GM21786 (cell line): ENCODE measurements at regions not wholly inside any gene's neighbourhood (a gene's known extent, or its start where the extent isn't known, plus 50 kb on each side); places are given as distances from the start of the nearest gene placed in this dataset.

ENCODE experiments used
- ATAC-seq: cut with Tn5 transposase; IDR thresholded peaks from one replicate; pipeline ENCODE4 v1.9.1; 2021; ENCODE audit not compliant: unreplicated experiment

DNA sequence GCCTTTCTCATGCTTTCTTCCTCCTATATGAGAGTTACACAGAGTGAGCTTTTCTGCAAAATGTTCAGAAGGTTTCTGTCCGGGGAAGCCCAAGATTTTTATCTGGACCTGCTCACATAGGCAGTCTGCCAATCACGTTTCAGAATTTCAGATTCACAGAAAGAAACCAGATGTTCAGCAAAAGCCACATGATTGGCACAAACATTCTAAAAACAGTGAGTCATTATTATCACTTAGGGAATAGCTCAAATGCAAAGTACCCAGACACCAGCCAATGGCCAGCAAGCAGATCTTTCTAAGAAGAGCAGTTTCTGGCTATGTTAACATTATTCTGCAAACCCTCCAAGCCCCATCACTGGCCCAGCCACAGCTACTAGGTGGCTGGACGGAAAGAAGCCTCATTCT lies 1558.5 kb upstream of the TMEM132C start:
- no peak for ATAC-seq

DNA sequence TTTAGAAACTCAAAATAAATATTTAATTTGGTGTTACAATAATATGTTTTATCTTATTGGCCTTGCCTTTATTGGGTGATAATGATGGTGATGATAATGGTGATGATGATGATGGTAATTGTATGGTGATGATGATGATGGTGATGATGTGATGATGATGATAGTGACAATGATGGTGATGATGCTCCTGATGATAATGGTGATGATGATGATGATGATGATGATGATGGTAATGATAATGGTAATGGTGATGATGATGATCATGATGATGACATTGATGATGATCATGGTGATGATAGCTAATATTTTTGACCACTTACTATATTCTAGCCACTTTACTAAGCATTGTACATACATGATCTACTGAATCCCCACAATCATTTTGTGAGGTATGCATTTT lies 1548.6 kb upstream of the TMEM132C start:
- no peak for ATAC-seq

DNA sequence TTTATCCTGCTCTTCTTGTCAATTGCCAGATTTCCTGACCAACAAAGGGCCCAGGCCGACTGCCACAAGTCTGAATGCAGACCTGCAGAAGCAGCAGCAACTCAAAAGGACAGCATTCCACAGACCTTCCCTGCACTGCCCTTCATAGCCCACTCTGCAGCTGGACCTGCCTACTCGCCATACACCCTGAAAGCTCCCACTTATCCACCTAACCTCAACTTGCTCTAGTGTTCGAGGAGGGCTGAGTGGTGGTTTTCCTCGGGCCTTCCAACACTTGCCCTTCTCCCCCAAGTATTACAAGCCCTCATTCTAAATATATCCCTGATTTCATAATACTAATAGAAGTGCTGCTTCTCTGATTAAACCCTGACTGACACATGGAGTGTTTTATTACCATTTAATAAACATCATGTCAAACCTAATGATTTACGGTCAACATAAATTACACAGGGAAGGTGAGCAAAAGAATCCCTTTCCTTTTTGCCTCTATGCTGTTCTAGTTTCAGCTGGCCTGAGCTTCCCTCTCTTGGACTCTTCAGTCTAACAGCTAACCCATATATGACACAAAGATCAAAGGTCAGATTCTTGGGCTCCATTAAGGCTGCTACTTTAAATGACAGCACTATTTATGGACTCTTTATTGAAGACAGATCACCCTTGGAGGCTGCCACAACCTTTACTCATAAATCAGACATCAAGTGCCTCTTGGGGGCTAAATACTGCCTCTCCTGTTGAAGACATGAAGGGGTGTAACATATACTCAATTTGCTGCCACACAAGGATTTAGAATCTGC lies 1546.9 kb upstream of the TMEM132C start:
- no peak for ATAC-seq

DNA sequence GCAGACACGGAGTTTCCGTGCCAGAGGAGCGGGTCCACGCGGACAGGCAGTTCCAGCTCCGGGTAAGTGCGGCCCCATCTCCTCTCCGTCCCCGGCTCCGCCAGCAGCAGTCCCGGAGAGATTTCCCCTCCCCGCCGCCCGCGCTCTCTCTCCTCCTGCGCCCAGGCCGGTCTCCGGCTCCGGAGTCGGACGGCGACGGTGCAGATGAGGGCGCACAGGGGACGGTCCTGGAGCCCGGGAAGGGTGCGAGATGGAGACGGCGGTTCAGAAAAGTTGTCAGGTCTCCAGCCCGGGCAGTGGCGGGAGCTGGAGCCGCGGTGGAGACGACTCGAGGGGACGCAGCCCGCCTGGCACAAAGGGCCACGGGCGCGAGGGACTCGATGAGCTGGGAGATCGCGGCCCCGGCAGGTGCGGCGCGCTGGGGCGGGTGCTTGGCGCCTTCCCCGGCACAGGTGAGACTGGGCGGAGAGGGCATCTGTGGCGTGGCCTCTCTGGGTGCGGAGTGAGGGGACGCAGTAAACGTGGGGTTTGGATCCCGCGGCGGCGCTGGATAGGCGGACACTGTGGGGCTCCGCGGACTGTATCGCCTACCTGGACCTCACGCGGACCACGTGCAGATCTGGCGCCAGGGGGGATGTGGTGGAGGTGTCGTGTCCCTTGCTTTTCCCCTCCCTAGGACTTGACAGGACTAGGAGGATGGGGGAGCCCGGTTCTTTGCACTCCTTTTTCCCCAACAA lies 1540.3 kb upstream of the TMEM132C start:
- no peak for ATAC-seq

DNA sequence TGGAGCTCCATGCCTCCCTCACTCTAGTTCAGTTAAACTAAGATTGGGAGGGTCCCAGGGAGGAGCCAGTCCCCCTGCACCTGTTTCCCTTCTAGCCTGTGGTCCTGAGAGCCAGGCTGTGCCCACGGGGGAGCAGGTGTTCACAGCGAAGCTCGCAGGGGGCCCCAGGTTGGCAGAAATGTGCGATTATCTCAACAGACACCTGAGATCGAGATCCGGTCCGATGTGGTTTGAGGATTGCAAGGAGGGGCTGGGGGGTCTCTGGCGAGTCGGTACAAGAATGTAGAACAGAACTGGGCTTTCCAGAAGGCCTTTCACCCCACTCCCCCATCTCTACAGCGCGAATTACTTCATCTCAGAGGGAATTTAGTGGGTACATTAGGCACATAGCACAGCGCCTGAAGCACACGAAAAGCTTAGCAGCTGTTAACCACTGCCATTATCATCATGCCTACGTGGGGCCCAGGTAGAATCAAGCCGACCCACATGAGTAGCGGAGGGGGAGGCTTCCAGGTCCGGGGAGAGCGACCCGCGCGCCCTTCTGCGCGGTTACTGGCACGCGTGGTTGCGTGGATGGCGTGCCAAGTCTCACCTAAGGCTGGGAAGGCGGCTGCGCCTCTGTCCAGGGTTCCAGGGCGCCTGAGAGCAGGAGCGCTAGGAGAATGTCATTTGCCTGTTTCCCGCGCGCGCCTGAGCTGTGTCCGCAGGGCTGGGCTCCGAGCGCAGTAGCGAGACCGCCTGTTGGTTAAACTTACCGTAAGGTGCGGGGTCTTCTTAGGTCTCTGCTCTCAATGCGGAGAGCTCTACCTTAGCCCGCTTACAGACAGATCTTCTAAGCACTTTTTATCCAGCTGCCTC lies 1539.5 kb upstream of the TMEM132C start:
- no peak for ATAC-seq

DNA sequence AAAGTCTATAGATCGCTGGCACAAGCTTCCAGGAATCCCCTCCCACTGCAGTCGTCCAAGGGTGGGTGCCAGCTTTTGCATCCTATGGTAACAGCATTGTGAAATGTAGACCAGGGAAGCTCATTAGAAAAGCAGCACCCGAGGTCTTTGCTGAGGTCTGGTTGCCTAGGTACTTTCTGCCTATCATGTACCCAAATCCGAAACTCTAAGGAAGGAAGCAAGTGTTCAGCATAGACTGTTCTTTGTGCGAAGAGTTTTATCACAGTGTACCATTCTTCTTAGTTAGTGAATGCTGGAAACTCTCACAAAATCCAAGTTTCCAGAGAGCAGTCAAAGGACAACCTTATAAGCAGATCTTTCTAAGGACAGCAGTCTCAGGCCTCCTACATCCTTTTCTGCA lies 1532.7 kb upstream of the TMEM132C start:
- no peak for ATAC-seq

DNA sequence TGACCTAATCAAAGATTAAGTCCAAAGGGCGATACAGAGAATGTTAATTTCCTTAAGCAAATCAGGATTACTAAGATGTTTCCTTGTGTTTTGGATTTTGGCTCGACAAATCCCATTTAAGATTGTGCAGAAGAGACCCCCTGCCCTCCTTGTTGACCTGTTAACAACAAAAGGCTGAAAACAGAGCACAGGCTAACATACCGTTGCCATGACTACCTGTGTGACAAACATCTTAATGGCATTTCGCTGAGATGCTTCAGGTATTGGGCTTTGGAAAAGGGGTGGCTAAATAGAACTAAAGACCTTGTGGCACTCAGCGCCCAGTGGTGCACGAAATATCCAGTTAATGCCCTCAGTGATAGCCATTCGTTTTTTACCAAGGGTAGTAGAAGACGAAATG lies 1532.3 kb upstream of the TMEM132C start:
- ATAC-seq: no peak

DNA sequence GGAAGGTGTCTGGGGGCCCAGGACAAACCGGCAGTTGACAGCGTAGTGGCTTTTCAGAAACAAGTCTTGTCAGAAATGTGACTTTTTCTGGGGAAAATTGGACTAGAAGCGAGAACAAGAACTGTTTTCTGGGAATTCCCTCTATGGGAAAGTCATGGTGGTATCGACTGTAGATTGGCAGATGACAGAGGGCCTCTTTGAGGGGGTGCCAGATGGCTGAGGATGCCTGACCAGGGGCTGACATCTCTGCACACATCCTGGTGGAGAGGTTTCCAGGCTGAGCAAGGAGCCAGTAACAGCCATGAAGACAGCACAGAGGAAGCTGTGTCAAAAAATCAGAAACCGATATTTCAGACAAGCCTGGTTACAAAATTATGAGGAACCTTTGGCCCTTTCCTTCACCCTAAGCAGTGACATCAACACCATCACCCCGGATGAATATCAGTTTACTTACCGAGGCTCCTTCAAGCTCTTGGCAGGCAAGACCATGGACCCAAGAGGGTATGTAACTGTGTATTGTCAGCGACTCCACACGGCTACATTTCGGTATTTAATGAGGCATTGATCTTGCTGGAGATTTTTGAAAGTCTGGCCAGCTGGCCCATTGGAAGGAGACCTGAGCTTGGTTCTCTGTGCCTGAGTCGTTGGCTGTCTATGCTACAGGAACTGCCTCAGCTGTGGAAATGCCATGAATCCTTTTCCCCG lies 1525.3 kb upstream of the TMEM132C start:
- no peak for ATAC-seq

DNA sequence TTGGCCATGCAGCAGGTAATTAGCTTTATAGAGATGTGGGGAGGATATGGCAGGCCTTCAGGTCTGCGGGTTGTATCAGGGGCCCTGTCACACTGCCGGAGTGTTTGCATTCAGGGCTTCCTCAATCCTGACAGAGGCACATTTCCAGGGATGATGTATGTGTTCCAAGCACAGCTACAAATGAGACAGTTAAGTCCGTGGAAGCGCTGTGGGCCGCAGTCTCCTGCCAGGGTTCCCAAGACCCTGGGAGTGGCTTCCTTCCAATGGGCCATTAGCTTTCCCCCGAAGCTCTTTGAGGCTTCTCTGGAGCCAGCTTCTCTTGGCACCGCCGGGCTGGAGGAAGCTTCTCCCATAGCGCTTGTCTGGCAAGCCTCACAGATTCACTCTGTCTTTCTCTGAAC lies 1524.7 kb upstream of the TMEM132C start:
- ATAC-seq: no peak

DNA sequence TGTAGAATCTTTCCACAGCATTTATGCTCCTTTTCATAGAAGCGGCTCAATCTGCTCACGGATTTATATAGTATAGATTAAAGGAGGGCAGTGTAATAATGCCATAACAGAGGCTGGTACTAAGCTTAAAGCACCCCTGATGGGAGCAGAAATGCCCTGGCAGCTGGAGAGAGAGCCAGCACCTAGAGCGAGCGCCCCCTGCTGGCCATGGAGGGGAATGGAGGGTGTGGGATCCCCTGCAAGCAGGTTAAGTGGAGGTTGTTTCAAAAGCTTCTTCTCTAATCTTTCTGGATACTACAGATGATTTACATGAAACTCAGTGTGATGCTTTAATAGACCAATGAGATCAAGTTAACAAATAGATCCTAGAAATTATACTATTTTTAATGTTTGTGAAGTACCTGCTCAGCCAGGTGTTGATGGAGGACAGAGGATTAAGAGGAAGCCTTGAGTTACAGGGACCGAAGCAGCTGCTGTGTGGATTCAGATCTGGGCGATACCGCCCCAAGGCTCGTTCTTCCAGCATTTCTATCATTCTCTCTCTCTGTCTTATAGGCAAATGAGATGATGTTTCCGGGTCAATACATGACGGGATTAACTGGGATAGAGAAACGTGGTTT lies 1519.3 kb upstream of the TMEM132C start:
- ATAC-seq: peak; percentile 68

DNA sequence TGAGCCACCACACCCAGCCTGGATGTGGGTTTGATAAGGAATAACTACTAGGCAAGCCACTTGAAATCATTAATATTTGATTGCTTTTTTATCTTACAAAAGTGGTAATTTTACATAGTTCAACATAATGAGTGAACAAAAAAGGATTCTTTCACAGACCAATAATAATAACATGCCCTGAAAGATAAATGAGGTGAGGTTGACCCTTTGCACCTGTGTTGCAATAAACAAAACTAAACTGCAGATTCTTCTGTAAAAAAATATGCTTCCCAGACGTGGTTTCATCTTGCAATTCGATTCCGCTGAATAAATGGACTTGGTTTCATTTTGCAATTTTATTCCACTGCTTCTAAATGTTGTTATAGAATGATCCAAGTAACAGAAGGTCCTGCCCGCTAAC lies 1514.9 kb upstream of the TMEM132C start:
- no peak for ATAC-seq

DNA sequence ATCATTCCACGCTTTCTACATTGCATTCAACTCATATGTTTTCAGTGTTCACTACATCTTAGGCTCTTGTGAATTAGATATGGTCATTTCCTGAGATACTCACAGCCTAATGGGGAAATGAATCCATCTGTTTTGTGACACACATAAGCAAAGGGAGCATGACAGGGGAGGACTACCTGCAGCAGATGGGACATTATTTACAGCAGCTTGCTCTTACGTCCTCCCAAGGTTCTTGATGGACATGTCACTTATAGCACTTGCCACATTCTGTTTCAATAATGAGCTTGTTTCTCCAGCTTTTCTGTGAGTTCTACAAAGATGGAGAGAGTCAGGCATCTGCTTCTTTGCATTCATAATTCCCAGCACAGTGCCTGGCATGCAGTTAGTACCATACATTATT lies 1509.6 kb upstream of the TMEM132C start:
- ATAC-seq: no peak

DNA sequence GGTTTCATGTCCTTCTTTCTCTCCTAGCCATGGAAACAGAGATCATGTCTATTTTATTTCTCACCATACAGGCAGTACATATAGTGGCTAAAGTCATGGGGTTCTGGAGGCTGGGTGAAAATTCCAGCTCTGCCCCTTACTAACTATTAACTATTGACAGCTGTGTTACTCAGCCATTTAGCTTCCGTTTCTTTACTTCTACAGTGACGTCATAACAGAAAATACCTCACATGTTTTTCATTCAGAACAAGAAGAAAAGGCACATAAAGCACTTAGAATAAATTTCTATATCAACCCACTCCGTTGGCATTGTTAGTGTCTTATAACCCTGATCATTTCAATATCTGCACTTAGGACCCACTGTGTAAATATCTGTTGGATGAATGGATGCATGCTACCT lies 1506.9 kb upstream of the TMEM132C start:
- ATAC-seq: no peak

DNA sequence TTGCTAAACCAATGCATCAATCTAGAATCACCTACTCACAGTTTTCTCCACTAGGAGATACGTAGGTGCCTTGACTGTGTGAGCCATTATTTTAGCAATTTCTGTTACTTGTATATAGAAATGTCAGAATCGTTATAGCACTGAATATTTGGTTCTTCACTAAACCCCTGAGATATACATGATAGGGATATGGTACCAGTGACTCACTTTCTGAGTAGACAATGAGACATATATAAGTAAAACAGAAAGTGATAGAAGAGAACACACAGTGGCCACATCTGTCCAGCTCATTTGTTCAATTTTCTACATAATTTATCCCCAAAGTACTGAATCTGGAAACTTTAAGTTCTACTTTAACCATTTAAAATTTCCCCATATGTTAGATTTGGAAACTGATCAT lies 1505.5 kb upstream of the TMEM132C start:
- ATAC-seq: no peak

DNA sequence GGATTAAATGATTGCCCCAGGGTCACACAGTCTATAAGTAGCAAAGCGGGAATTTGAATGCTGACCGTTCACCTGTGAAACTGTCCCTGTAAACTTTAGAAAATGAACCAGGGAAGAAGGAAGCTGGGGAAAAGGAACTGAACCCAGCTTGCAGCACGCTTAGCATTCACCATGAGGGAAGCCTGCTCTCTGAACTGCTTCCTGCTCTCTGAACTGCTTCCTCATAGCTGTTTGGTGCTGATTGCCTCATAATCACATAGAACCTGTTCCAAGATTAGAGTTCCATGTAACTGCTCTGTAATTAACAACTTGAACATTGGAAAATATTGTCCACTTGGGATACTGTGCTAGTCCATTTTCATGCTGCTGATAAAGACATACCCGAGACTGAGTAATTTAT lies 1504.8 kb upstream of the TMEM132C start:
- no peak for ATAC-seq

DNA sequence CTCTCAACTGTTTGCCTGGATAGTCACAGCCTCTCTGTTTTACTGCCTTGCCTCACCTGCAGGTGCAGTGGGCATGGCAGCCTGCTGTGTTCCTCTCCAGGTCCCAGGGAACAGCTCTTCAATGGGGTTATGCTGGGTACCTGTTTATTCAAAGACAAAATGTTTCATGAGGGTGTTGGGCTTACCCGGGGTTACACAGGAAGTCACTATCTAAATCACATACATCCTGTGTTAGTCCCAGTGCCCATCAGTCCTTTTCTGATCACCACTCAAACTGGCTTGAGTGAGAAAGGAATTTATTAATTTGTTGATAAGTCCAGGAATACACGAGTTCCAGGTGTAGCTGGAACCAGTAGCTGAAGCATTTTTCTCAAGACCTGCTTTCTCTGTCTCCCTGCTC lies 1503.6 kb upstream of the TMEM132C start:
- no peak for ATAC-seq

DNA sequence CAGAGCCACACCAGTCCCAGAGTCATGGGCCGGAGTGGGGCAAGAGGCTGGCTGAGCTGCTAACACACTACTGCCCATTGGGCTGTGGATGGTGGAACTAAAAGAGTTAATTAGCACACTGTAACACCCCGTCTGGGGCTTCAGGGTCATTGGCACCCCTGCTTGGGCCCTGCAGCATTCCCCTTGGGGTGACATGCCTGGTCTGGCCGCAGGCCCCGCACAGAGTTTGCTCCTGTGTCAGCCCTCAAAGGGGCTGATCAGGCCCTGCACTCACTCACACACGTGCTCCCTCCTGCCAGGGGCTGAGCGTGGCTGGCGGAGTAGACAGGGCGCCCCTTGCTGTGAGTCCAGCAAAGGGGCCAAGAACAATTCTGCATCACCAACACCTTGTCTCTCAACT lies 1499.6 kb upstream of the TMEM132C start:
- ATAC-seq: no peak

DNA sequence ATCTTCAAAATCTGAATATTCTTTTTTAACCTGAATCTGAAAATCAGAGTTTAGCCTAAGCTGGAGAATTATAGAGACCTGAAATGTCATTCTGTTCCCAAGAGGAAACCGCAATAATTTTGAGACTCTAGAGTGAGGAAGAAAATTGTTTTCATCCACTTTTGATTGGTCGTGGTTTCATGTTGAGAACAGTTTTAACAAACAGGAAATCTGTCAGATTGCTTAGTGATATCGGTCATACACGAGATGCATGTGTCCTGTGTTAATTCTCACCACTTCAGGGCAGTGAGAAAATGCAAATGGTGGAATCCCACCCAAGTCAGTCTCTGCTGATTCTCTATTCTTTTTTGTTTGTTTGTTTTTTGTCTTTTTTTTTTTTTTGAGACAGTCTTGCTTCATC lies 1498.5 kb upstream of the TMEM132C start:
- no peak for ATAC-seq

DNA sequence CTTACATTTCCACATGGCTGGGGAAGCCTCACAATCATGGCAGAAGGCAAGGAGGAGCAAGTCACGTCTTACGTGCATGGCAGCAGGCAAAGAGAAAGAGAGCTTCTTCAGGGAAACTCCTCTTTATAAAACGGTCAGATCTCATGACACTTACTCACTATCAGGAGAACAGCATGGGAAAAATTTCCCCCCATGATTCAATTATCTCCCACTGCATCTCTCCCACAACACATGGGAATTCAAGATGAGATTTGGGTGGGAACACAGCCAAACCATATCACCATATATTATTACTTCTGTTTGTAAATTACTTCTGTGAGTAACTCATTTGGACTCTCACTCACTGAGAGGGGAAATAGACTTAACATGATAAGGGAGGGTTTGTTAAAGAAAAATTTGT lies 1496.8 kb upstream of the TMEM132C start:
- ATAC-seq: no peak

DNA sequence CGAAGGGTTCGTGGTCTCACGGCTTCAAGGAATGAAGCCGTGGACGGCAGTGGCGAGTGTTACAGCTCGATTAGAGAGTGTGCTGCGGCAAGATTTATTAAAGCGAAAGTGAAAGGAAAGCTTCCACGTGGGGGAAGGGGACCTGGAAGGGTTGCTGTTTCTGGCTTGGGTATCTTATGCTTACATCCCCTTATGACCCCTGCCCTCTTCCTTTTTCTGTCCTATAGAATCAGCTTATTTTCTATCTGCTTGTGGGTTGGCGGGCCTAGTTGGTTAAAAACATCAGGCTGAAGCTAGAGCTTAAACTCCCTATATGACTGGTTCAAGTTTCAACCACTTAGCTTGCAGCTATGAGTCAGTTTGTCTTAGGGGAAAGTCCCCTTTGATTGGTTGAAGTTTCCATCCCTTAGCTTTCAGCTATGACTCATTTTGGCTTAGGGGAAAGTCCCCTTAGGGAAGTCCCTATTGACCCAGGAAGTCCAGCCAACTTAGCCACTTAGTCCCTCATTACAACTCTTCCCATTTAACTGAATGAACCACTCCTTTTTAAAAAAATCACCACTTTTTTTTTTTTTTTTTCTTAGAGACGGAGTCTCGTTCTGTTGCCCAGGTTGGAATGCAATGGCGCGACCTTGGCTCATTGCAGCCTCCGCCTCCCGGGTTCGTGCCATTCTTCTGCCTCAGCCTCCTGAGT lies 1494.7 kb upstream of the TMEM132C start:
- peak; percentile 75 for ATAC-seq
